DOHH2 (cell line): ENCODE measurements at regions not wholly inside any gene's neighbourhood (a gene's known extent, or its start where the extent isn't known, plus 50 kb on each side); places are given as distances from the start of the nearest gene placed in this dataset.

Experiments used
- H3F3A ChIP-seq: fragments of 200-600 bp; sonication (generic), shearing (Covaris generic); 2 replicates; pipeline ENCODE4 v1.6.0; 2016; ENCODE audit warnings: antibody characterized with exemption, mild to moderate bottlenecking; ENCODE audit not compliant: control insufficient read depth, insufficient read depth
- H3K27ac ChIP-seq: fragments of 200-600 bp; sonication (generic); 2 replicates; pipeline ENCODE4 v1.5.1; 2014; ENCODE audit warnings: low read depth, mild to moderate bottlenecking, low read length, moderate library complexity
- H3K27me3 ChIP-seq: fragments of 200-600 bp; sonication (generic); 2 replicates; pipeline ENCODE4 v1.6.1; 2014; ENCODE audit warnings: mild to moderate bottlenecking, low read length, mixed read lengths; ENCODE audit not compliant: control insufficient read depth
- H3K36me3 ChIP-seq: fragments of 200-600 bp; sonication (generic); 2 replicates; pipeline ENCODE4 v1.6.1; 2014; ENCODE audit warnings: mild to moderate bottlenecking, low read length, moderate library complexity, mixed read lengths; ENCODE audit not compliant: control insufficient read depth
- H3K4me1 ChIP-seq: fragments of 200-600 bp; sonication (generic); 2 replicates; pipeline ENCODE4 v1.6.1; 2014; ENCODE audit warnings: mild to moderate bottlenecking, low read length, mixed read lengths; ENCODE audit not compliant: control insufficient read depth
- H3K4me2 ChIP-seq: fragments of 200-600 bp; sonication (generic); 2 replicates; pipeline ENCODE4 v1.6.0; 2014; ENCODE audit warnings: mild to moderate bottlenecking, low read length, moderate library complexity
- H3K4me3 ChIP-seq: fragments of 200-600 bp; sonication (generic); 2 replicates; pipeline ENCODE4 v1.5.1; 2014; ENCODE audit warnings: mild to moderate bottlenecking, low read length, mixed read lengths
- H3K79me2 ChIP-seq: fragments of 200-600 bp; sonication (generic); 2 replicates; pipeline ENCODE4 v1.6.1; 2014; ENCODE audit warnings: mild to moderate bottlenecking, low read length, mixed read lengths; ENCODE audit not compliant: control insufficient read depth
- H3K9me2 ChIP-seq: fragments of 200-600 bp; sonication (generic); replicated peaks from 2 replicates; pipeline ENCODE4 v1.6.1; 2014; ENCODE audit warnings: mild to moderate bottlenecking, low read length, mixed read lengths; ENCODE audit not compliant: control insufficient read depth
- H3K9me3 ChIP-seq: fragments of 200-600 bp; sonication (generic); 2 replicates; pipeline ENCODE4 v1.6.1; 2014; ENCODE audit warnings: antibody characterized with exemption, low read length, mixed read lengths; ENCODE audit not compliant: control insufficient read depth, insufficient read depth
- H4K20me1 ChIP-seq: fragments of 200-600 bp; sonication (generic); 2 replicates; pipeline ENCODE4 v1.6.0; 2014; ENCODE audit warnings: low read depth, mild to moderate bottlenecking, antibody characterized with exemption, low read length, moderate library complexity; ENCODE audit not compliant: control insufficient read depth, insufficient read depth
- CTCF ChIP-seq: fragments of 200-600 bp; sonication (generic); IDR thresholded peaks from one replicate; pipeline ENCODE4 v1.5.1; 2014; ENCODE audit warnings: antibody characterized with exemption, mild to moderate bottlenecking, low read depth, low read length; ENCODE audit not compliant: poor library complexity, severe bottlenecking
- EZH2phosphoT487 ChIP-seq: fragments of 200-600 bp; sonication (generic); IDR thresholded peaks from 2 replicates; pipeline ENCODE4 v1.6.1; 2017; ENCODE audit warnings: borderline replicate concordance, mild to moderate bottlenecking, antibody characterized with exemption, low read length, moderate library complexity, mixed read lengths

- Histone ChIP-seq H4K20me1 (no peaks in the 10 kb centered on the region), H3K9me2 (no peaks in the 10 kb centered on the region), H3K4me1 (no peaks in the 10 kb centered on the region), H3K9me3 (no peaks in the 10 kb centered on the region), H3K27ac (no peak overlapping the region), H3K4me3 (no peak overlapping the region), H3F3A (no peaks in the 10 kb centered on the region), H3K27me3 (no peaks in the 10 kb centered on the region), H3K36me3 (no peaks in the 10 kb centered on the region), H3K79me2 (no peaks in the 10 kb centered on the region), H3K4me2 (no peak overlapping the region)
- TF ChIP-seq CTCF (no peak), EZH2phosphoT487 (no peak)
These were observed 147.5 kb upstream of the LHX5 start for GRCh38 chr12:113619202-113619601.

- H3K79me2 ChIP-seq, result no peaks in the 10 kb centered on the region
- no peaks in the 10 kb centered on the region for H3F3A ChIP-seq
- no peaks in the 10 kb centered on the region for H3K9me3 ChIP-seq
- TF ChIP-seq CTCF, result no peak
- no peak for TF ChIP-seq EZH2phosphoT487
- H3K4me3 ChIP-seq, result no peak overlapping the region
- H3K4me1 ChIP-seq, result no peaks in the 10 kb centered on the region
- H3K9me2 ChIP-seq, result no peaks in the 10 kb centered on the region
- no peaks in the 10 kb centered on the region for H3K36me3 ChIP-seq
- no peak overlapping the region for H3K4me2 ChIP-seq
- no peaks in the 10 kb centered on the region for H4K20me1 ChIP-seq
- H3K27ac ChIP-seq, result no peak overlapping the region
- H3K27me3 ChIP-seq, result peaks cover 2% of the 10 kb centered on the region
These were observed 141.7 kb upstream of the LHX5 start for GRCh38 chr12:113613414-113613813.

GRCh38 chr12:113612793-113613192 lies 141.1 kb upstream of the LHX5 start:
- Histone ChIP-seq H3F3A (no peaks in the 10 kb centered on the region), H3K4me2 (no peak overlapping the region), H3K27ac (no peak overlapping the region), H3K4me3 (no peak overlapping the region), H3K36me3 (no peaks in the 10 kb centered on the region), H3K79me2 (no peaks in the 10 kb centered on the region), H3K9me3 (no peaks in the 10 kb centered on the region), H4K20me1 (no peaks in the 10 kb centered on the region), H3K4me1 (no peaks in the 10 kb centered on the region), H3K9me2 (no peaks in the 10 kb centered on the region), H3K27me3 (peaks cover 2% of the 10 kb centered on the region)
- no peak for TF ChIP-seq EZH2phosphoT487
- TF ChIP-seq CTCF, result no peak
